Suprapubic skin (tissue), 4 donors: ENCODE measurements at regions not wholly inside any gene's neighbourhood (a gene's known extent, or its start where the extent isn't known, plus 50 kb on each side); places are given as distances from the start of the nearest gene placed in this dataset.

Source experiments
- EP300 ChIP-seq: sonication (generic); formaldehyde crosslinking; IDR thresholded peaks from one replicate; pipeline ENCODE4 v1.6.1; 2017; ENCODE audit warnings: antibody characterized with exemption
- POLR2A ChIP-seq, 2 donors: fragments of 450-650 bp; IDR thresholded peaks; one replicate each; pipeline ENCODE4 v1.6.1; 2017; ENCODE audit warnings: antibody characterized with exemption in 2 of 2, mild to moderate bottlenecking in 2 of 2, moderate library complexity in 2 of 2
- POLR2AphosphoS5 ChIP-seq, 3 donors: sonication (generic); formaldehyde crosslinking; IDR thresholded peaks; one replicate each; pipeline ENCODE4 v1.6.1; 2017; ENCODE audit warnings: antibody characterized with exemption in 3 of 3

GRCh38 chr4:42709392-42710065 is 52.6 kb upstream of the ATP8A1 start:
- TF ChIP-seq POLR2A (IDR thresholded peaks at IDR 0.05): no peak
- no peak for TF ChIP-seq POLR2AphosphoS5 (IDR thresholded peaks at IDR 0.05)
- no peak for TF ChIP-seq EP300
